Non-pigmented ciliary epithelial cell (primary cell): ENCODE measurements at regions not wholly inside any gene's neighbourhood (a gene's known extent, or its start where the extent isn't known, plus 50 kb on each side); places are given as distances from the start of the nearest gene placed in this dataset.
"Not testable (repeated sequence)": the region's sequence is repeated elsewhere in the genome, so short reads cannot be mapped to it uniquely, and the experiment has no call there.

Source experiments
- DNase-seq: peaks from one replicate; pipeline ENCODE4 v3.0.0-alpha.2; 2010; ENCODE audit warnings: low read depth

DNA sequence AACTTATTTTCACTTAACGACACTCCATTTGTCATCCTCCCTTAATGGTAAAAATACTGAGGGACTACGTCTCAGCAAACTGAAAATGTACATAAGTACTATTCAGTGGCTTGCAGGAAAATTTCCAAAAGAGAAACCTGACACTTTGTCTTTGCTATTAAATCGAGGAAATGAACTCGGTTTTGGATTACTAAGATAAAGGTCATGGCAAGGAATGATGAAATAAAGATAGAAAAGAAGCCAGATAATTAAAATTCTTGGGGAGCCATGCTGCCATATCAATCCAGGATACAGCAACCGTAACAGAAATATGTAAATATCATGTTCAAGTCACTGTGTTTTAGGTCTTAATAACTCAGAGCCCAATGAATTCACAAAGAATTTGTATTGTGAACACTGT, 647.8 kb downstream of the CDH9 start:
- no peak for DNase-seq

DNA sequence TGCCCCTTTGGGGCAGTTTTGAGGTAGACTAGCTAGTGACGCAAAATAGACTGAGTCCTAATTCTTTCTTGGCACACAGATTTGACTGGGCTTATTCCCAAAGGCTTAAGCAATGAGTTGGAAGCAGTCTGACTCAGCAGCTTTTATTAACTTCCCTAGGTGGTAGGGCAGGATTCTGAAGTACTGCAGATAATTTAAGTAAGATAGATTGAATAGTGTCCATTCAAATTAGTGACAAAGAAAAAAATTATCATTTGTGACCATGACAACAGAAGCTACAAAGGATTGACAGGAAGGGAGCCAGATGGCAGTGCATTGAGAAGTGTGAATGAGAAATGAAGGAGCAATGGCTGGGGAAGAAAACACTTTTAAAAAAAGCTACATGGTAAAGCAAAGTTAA, 649.4 kb downstream of the CDH9 start:
- no peak for DNase-seq

DNA sequence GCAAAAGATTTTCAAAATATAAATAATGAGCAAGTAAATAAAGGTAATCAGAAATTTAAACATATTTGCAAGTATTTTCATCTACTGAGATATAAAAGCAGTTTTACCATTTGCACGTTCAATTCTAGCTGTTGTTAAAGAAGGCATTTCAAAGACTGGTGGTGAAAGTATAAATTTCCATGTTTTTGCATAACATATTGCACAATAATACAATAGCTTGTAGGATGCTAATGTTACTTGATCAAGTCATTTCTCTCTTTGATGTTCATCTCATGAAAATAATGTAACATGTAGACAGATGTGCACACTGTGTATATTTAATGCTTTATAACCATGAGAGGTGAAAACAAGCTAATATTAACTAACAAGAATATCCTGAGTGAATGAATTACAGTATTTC, 651.9 kb downstream of the CDH9 start:
- no peak for DNase-seq

DNA sequence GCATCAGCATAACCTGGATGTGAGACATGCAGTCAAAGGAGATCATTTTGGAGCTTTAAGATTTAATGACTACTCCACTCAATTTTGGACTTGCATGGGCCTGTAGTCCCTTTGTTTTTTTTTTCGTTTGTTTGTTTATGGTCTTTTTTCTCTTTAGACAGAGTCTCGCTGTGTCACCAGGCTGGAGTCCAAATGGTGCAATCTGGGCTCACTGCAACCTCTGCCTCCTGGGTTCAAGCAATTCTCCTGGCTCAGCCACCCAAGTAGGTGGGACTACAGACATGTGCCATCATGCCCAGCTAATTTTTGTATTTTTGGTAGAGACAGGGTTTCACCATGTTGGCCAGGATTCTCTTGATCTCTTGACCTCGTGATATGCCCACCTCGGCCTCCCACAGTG, 673.8 kb downstream of the CDH9 start:
- DNase-seq = not testable (repeated sequence)

DNA sequence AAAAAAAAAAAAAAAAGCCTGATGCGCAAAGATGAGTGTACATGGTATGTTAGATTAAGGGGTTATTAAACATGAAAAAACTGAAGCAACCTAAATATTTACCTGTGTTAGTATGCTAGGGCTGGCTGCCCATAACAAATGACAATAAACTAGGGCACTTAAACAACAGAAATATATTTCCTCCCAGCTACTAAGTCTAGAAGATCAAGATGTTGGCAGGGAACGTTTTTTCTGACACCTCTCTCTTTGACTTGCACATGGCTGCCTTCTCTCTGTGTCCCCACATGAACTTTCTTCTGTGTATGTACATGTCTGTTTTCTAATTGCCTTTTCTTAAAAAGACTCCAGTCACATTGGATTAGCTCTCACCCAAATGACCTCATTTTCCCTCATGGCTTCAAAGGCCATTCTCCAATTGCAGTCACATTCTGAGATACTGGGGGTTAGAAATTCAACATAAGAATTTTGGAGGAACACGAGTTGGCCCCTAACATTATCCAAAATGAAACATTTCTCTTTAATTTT, 694.5 kb downstream of the CDH9 start:
- DNase-seq = no peak

DNA sequence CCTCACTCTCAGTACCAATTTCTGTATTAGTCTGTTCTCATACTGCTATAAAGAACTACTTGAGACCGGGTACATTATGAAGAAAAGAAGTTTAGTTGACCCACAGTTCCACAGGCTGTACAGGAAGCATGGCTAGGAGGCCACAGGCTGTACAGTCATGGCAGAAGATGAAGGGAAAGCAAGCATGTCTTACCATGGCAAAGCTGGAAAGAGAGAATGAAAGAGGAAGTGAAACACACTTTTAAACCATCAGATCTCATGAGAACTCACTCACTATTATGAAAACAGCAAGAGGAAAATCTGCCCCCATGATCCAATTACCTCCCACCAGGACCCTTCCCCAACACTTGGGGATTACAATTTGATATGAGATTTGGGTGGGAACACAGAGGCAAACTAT, 698.8 kb downstream of the CDH9 start:
- no peak for DNase-seq

DNA sequence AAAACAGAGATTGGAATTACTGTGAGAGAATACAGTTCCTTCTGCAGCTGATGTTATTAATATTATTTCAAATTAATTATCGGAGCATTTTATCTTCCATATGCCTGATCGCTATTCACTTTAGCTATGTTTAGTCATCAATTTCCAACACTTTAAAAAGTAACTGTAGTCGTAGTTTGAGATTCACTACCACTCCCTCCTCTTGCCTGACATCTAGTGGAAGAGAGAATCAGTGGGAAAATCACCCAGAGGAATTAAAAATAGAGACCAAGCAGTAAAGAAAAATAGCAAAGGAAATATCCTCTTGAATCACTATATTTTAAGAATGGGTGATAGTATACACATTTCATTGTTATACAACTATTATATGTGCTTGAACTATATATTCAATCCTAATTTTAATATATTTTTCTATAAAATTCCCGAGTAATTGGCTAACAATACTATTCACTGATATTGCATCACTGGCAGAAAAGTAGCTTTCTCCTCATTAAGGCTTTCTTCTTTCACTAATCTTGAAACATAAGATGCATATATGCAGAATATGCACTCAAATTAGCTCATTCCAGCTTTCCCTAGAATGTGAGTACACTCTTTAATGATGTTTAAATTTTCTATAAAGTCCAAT, 708.7 kb downstream of the CDH9 start:
- DNase-seq = no peak

DNA sequence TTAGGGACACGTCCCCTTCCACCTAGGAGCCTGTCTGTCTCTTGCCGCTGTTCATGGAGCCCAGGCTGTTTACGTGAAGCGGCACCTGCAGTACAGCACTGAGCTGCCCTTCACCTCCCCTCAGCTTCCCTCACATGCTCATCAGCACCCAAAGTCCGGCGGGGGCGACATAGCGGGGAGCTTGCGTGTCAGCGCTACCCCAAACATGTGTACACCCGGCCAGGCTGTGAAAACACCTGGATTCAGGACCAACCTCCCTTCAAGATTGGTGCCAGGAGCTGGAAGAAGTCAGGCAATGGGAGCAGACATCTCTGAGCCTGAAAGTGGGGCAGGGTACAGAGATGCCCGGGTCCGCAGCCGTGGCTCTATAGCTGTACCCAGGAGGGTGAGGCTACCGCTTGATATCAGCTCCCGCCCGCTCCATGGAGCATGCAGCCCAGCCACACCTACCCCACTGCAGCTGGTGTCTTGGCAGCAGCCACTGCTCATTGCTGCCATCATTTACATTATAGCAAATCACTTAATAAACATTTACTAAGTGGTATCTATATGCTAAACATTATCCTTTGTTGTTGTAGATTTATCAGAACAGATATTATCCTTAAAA, 712.1 kb downstream of the CDH9 start:
- DNase-seq = no peak

DNA sequence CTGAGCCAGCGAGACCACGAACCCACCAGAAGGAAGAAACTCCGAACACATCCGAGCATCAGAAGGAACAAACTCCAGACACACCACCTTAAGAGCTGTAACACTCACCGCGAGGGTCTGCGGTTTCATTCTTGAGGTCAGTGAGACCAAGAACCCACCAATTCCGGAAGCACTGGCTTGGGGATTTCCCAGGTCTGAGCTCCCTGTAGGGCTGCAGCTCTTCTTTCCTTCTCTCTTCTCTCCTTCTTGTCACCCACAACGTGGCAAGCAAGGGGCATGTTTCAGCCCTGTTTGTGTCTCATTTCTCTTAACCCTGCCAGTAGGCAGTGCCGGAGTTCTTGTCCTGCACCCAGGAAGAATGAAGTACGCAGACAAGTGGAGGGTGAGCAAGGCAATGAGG, 713.0 kb downstream of the CDH9 start:
- DNase-seq = not testable (repeated sequence)

DNA sequence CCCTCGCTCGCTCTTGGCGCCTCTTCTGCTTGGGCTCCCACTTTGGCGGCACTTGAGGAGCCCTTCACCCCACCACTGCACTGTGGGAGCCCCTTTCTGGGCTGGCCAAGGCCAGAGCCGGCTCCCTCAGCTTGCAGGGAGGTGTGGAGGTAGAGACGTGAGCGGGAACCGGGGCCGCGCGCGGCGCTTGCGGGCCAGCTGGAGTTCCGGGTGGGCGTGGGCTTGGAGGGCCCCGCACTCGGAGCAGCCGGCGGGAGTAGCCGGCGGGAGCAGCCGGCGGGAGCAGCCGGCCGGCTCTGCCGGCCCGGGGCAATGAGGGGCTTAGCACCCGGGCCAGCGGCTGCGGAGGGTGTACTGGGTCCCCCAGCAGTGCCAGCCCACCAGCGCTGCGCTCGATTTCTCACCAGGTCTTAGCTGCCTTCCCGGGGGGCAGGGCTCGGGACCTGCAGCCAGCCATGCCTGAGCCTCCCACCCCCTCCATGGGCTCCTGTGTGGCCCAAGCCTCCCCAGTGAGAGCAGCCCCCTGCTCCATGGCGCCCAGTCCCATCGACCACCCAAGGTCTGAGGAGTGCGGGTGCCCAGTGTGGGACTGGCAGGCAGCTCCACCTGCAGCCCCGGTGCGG, 714.0 kb downstream of the CDH9 start:
- DNase-seq = not testable (repeated sequence)

DNA sequence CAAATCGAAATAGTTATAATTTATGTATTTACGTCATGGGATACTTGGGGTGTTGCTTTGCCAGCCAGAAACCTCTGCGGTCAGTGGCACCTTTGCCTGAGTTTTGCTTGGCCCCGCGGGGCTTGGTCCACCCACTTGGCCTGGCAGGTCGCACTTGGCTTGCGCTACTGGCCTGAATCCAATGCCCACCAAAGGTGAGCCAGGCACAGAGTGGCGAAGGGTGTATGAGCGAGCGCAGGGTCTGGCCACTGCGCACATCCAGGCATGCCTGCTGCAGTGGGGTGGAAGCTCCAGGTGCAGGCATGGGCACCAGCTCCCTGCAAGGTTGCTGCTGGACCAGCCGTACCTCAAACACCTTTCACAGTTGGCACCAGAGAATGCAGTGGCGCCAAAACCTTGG, 714.6 kb downstream of the CDH9 start:
- DNase-seq = no peak

DNA sequence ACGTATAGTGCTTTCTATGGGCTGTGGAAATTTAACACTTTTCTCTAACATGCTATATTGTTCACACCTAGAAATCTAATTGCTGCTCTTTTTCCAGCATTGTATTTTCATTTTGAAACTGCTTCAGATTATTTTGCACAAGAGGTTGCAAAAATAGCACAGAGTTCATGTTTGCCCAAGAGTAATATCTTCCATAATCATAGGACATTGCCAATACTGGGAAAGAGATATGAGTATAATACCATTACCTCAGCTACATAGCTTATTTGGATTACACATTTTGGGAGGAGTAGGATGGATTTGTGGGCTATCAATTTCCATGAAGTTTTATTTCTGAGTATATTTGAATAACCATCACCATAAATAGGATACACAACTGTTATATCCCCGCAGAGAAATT, 717.1 kb downstream of the CDH9 start:
- DNase-seq = no peak

DNA sequence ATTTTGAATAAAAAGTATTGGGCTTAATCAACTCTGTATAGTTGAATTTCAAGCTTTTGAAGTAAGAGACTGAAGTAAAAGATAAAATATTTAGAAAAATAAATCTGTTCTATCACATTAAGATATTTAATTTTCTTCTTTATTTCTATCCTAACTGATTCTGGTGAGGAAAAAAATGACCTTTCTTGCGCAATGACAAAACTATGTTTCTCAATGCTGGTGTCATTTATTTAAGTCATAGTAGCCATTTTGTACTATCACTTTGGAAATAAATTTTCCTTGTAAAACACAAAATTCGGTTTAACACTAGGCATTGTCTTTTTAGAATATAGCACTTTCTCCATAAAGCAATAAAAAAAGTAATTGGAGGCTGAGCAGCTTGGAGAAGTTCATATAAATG, 728.0 kb downstream of the CDH9 start:
- DNase-seq = no peak

DNA sequence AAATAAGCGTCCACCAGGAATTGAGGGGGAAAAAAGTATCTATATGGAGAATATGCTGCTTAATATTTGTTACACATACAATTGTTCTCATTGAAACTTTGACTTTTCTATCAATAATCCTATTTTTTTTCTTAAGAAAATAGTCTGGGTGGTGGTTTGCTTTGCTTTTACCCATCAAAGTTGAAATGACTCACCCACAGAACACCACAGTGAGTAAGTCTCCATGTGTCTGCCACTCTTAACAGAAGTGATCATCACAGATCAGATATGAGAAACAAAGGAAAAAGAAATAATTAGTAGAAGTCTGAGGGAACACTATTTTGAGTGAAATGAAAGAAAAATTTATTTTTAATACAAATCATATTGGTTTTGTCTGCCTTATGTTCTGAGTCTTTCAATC, 742.8 kb downstream of the CDH9 start:
- DNase-seq = no peak

DNA sequence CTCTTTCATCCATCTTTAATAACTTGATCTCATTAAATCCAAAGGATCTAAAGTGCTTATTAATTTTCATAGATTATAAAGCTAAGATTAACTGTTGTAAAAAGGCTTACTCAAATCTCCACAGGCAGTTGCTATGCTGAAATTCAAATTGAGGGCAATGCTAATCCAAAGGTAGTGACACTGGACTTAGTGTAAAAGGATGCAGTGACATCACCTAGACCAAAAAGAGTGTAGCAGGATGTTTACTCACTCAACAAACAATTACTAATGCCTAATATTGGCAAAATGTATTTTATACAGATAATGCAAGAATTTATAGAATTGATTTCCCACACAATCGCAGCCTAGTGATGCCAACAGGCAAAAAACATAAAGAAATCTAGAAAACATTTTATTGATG, 756.2 kb downstream of the CDH9 start:
- no peak for DNase-seq

DNA sequence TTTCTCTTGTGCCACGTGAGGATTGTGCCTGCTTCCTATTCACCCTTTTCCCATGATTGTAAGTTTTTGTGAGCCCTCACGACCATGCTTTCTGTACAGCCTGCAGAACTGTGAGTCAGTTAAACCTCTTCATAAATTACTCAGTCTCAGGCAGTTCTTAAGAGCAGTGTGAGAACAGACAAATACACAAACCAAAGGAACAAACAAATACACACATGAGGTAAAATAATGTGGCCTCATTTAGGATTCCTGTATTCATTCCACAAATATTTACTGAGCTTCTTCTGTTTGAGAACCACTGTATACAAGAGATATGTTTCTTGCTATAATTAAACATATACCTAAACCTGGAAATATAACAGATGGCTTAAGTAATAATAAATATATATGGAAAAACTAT, 760.3 kb downstream of the CDH9 start:
- DNase-seq = no peak

DNA sequence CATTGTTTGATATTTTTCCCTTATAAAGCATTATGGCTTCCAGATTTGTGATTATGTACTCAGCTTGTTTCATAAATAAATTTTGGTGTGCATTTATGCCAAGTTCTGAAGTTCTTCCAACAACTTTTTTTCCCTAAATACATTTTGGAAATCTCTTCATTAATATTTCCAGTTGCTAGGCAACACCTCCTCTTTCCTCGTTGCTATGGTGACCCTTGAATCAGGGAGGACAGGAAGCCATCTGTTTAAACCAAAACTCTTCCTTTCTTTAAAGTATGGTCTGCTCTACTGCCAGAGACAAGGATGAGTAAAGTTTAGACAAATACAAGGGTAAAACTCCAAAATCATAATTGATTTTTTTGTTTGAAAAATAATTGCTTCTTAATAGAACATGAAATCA, 779.3 kb downstream of the CDH9 start:
- no peak for DNase-seq

DNA sequence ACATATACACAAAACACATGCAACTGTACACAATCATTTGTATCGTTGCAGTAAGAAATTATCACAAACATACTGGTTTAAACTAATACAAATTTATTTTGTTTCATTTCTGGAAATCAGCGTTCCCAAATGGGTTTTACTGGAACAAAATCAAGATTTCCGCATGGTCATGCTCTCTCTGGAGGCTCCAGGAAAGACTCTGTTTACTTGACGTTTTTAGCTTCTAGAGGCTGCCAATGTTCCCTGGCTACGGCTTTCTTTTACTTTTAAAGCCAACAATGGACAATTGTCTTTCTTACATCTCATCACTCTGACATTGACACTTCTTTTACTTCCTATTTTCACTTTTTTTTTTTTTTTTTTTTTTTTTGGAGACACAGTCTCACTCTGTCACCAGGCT, 793.1 kb downstream of the CDH9 start:
- DNase-seq = no peak

DNA sequence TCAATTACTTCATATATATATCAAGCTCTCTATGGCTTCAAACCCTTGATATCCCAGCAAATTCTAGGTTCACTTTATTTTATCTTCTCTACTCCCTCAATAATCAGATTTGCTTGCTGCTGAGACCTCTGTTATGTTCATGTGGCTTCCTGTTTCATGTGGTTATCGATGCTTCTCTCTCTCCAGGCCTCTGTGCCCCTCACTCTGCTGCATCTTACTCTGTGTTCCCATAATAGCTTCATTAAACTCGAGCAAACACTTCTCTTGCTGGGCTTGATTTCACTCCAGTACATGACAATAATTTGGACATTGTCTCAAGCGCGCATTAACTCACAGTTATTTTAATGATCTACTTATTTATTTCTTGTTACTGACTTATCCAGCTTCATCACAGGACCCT, 798.8 kb downstream of the CDH9 start:
- no peak for DNase-seq

DNA sequence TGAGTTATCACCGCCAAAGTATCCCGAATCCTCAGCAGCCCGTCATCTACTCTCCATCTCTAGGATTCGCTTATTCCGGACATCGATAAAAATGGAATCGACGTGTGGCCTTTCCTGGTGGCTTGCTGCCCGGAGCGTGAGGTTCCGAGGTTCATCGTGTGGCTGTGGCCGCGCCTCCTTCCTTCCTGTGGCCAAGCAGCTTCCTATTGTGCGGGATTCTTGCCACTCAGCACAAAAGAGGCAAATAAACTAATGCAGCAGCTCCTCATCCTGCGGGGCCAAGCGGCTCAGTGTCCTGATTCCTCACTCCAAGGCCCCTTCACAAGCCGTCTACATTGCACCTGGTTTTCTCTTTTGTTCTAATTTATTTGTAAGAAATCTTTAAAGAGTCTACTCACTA, 800.9 kb downstream of the CDH9 start:
- no peak for DNase-seq

DNA sequence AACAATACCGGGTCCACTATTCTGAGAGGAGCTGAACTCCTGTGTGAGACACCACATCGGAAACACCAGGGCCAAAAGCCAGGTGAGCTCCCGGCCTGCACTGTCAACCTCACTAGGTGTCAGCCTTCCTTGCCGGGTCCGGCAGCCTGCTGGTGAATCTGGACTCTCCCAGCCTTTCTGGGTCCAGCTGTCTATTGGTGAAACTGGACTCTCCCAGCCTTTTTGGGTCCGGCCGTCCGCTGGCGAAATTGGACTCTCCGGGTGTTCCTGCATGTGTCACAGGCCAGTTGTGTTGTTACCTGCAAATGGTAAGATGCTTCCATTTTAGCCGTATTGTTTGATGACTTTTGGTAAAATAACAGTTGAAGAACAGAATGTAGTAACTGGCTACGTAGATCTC, 801.5 kb downstream of the CDH9 start:
- DNase-seq = no peak

DNA sequence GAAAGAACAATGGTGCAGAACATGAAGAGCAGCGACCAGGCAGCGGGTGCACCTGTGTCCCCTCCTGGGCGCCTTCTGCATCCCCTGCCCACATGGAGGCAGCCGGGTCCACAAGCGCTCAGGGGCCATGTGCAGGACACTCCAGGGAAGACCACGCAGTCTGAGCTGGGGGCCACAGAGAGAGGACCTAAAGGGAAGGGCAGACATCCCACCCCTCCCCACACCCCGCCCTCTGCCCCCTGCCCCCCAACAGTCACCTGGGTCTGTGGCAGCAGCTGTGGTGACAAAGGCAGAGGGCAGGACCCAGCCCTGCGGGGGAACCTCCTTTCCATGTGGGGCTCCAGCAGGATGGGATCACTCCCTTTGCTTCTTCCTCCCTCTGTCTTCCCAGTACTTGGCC, 805.7 kb downstream of the CDH9 start:
- no peak for DNase-seq

DNA sequence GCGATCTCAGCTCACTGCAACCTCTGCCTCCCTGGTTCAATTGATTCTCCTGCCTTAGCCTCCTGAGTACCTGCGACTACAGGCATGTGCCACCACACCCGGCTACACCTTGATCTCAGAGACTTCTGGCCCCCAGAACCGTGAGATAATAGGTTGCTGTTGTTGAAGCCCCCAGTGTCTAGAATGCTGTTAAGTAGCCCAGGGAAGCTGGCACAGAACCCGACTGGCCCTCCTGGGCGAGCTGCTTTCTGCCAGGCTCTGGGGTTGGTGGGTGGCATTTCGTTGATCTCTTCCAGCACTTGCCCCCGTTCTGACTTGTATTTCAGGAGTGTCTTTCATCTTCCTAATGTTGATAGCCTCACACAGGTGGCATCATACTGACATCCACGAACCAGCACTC, 807.1 kb downstream of the CDH9 start:
- DNase-seq = no peak

DNA sequence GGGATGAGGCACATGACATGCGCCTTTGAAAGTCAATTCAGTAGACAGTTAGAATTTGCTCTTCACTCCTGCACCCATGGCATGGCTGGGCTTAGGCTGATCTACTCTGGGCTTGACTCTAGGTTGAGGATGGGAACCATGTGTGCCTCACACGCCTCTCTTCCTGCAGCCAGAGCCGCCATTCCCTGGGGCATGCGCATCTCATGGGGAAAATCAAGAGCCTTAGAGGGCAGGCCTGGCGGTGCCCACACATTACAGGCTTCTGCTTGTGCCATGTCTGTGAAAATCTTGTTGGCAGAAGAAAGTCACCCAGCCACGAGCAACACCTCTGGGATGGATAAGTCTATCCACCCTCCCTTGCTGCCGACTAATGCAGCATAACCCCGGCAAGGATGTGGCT, 808.5 kb downstream of the CDH9 start:
- DNase-seq = no peak
